Neural crest cell (in vitro differentiated cells): ENCODE measurements at regions not wholly inside any gene's neighbourhood (a gene's known extent, or its start where the extent isn't known, plus 50 kb on each side); places are given as distances from the start of the nearest gene placed in this dataset.

Experiments used
- DNase-seq: peaks from one replicate; pipeline ENCODE4 v3.0.0; 2021; ENCODE audit warnings: low read depth, mixed read lengths, low spot score
- H3K27ac Mint-ChIP-seq: one replicate; pipeline ENCODE4 v1.8.0; 2021; ENCODE audit warnings: mild to moderate bottlenecking, mixed read lengths; ENCODE audit not compliant: unreplicated experiment
- H3K27me3 Mint-ChIP-seq: 2 replicates; pipeline ENCODE4 v1.8.0; 2021; ENCODE audit warnings: low read depth, mild to moderate bottlenecking, mixed read lengths
- H3K36me3 Mint-ChIP-seq: 2 replicates; pipeline ENCODE4 v1.8.0; 2021; ENCODE audit warnings: low read depth, mild to moderate bottlenecking, mixed read lengths
- H3K4me1 Mint-ChIP-seq: 2 replicates; pipeline ENCODE4 v1.8.0; 2021; ENCODE audit warnings: mixed read lengths
- H3K4me3 Mint-ChIP-seq: one replicate; pipeline ENCODE4 v1.8.0; 2021; ENCODE audit warnings: mild to moderate bottlenecking, mixed read lengths
- H3K9me3 Mint-ChIP-seq: 2 replicates; pipeline ENCODE4 v1.8.0; 2021; ENCODE audit warnings: mixed read lengths
- TF ChIP-seq, protein P1 (sequence below): fragments of 200-600 bp; sonication (generic); conservative IDR thresholded peaks from 2 replicates; pipeline ENCODE4 v1.5.0; 2021; ENCODE audit warnings: antibody characterized with exemption, mild to moderate bottlenecking

DNA sequence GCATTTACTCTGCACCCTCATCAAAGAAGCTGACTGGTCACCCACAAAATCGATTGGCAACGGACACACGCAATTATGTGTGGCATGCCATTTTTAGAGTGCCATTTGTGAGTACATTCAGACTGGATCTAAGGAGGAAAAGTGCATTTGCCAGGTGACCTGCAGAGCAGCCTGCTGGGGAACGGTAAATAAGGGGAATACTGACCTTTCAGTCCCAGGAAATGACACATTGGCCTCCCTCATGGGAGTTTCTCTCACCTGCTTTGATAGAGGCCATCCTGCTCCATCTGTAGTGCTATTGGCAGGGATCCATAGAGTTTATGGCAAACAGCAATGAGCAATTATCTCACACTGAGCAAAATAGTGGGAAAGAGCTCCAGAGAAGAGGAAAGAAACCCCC is 127.8 kb downstream of the DDX53 start:
- no peak overlapping the region for H3K27ac Mint-ChIP-seq

GRCh38 chrX:23133551-23133950 is 133.8 kb downstream of the DDX53 start:
- Mint-ChIP-seq H3K9me3 (no peaks in the 10 kb centered on the region), H3K36me3 (no peaks in the 10 kb centered on the region), H3K4me1 (no peaks in the 10 kb centered on the region), H3K4me3 (no peak overlapping the region), H3K27me3 (no peaks in the 10 kb centered on the region), H3K27ac (no peak overlapping the region)
- DNase-seq = no peak
- TF ChIP-seq, protein P1, sequence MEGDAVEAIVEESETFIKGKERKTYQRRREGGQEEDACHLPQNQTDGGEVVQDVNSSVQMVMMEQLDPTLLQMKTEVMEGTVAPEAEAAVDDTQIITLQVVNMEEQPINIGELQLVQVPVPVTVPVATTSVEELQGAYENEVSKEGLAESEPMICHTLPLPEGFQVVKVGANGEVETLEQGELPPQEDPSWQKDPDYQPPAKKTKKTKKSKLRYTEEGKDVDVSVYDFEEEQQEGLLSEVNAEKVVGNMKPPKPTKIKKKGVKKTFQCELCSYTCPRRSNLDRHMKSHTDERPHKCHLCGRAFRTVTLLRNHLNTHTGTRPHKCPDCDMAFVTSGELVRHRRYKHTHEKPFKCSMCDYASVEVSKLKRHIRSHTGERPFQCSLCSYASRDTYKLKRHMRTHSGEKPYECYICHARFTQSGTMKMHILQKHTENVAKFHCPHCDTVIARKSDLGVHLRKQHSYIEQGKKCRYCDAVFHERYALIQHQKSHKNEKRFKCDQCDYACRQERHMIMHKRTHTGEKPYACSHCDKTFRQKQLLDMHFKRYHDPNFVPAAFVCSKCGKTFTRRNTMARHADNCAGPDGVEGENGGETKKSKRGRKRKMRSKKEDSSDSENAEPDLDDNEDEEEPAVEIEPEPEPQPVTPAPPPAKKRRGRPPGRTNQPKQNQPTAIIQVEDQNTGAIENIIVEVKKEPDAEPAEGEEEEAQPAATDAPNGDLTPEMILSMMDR = no peak

More for the DNA sequence above, 127.8 kb downstream of the DDX53 start:
- Mint-ChIP-seq H3K4me3 (no peak overlapping the region), H3K4me1 (no peaks in the 10 kb centered on the region), H3K27me3 (no peaks in the 10 kb centered on the region), H3K9me3 (no peaks in the 10 kb centered on the region), H3K36me3 (no peaks in the 10 kb centered on the region)
- TF ChIP-seq, protein P1 = no peak
- DNase-seq = no peak

- TF ChIP-seq, protein P1 = no peak
- no peak for DNase-seq
- Mint-ChIP-seq H3K9me3 (no peaks in the 10 kb centered on the region), H3K4me3 (no peak overlapping the region), H3K36me3 (no peaks in the 10 kb centered on the region), H3K27ac (no peak overlapping the region), H3K4me1 (no peaks in the 10 kb centered on the region), H3K27me3 (no peaks in the 10 kb centered on the region)
These were observed 134.4 kb downstream of the DDX53 start for GRCh38 chrX:23134136-23134535.

DNA sequence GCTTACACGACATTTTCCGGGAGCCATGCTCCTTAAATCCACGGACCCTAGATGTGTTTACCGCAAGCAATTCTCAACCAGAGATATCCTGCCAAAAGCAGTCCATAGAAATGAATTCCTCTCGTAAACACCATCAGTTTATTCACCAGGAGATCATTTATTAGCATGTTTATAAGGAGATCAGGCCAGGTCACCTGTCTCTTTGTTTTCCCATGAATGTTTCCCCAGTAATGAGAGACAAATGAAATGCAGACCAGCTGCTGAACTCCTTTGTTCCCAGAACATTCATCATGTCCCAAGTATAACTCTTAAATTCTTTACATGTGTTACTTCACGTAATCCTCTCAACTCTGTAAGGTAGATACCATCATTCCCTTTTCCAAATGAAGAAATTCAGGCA is 137.1 kb downstream of the DDX53 start:
- Mint-ChIP-seq H3K4me1 (peaks cover 8% of the 10 kb centered on the region), H3K4me3 (no peak overlapping the region), H3K27ac (no peak overlapping the region), H3K36me3 (no peaks in the 10 kb centered on the region), H3K9me3 (no peaks in the 10 kb centered on the region), H3K27me3 (no peaks in the 10 kb centered on the region)
- TF ChIP-seq, protein P1 = no peak
- DNase-seq = no peak

GRCh38 chrX:23168291-23168690 is 166.4 kb upstream of the PTCHD1 start:
- peaks cover 2% of the 10 kb centered on the region for H3K4me1 Mint-ChIP-seq

More at GRCh38 chrX:23168291-23168690, 166.4 kb upstream of the PTCHD1 start:
- no peaks in the 10 kb centered on the region for H3K27me3 Mint-ChIP-seq
- H3K27ac Mint-ChIP-seq = no peak overlapping the region
- no peaks in the 10 kb centered on the region for H3K36me3 Mint-ChIP-seq
- H3K9me3 Mint-ChIP-seq = no peaks in the 10 kb centered on the region
- no peak overlapping the region for H3K4me3 Mint-ChIP-seq
- TF ChIP-seq, protein P1 = no peak
- no peak for DNase-seq
